Adrenal gland (tissue), 5 donors: ENCODE measurements at regions not wholly inside any gene's neighbourhood (a gene's known extent, or its start where the extent isn't known, plus 50 kb on each side); places are given as distances from the start of the nearest gene placed in this dataset.

Source experiments
- POLR2A ChIP-seq, 2 donors: fragments of 450-650 bp; IDR thresholded peaks; one replicate each; pipeline ENCODE4 v1.6.1; 2017; ENCODE audit warnings: antibody characterized with exemption in 2 of 2, mild to moderate bottlenecking in 2 of 2, moderate library complexity in 1 of 2
- TF ChIP-seq, protein P1 (sequence below), 6 experiments: fragments of 450-650 bp in 4 of 6; fragments of 200-600 bp in 2 of 6; sonication (generic) in 1 of 6; IDR thresholded peaks; 1 replicate in 5 of 6; 2 replicates in 1 of 6; pipeline versions ENCODE4 v1.5.1 to v1.8.0; 2016 to 2021; ENCODE audit warnings: antibody characterized with exemption in 6 of 6, mild to moderate bottlenecking in 2 of 6, moderate library complexity in 1 of 6
- donor health status: DM: no; HTN: no; CAD: no.

DNA sequence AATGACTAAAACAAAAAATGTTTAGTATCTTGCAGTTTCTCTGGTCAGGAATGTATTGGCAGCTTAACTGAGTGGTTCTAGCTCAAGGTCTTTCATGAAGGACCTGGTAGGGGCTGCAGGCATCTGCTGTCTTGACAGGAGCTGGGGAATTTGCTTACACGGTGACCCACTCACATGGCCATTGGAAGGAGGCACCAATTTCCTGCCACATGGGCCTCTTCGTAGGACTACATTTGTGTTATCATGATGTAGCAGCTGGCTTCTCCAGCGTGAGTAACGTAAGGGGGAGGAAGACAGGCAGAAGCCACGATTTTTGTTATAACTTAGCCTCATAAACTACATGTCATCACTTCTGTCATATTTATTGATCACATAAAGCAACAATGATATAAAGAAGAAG lies 376.3 kb downstream of the AMY1C start:
- TF ChIP-seq, protein P1, sequence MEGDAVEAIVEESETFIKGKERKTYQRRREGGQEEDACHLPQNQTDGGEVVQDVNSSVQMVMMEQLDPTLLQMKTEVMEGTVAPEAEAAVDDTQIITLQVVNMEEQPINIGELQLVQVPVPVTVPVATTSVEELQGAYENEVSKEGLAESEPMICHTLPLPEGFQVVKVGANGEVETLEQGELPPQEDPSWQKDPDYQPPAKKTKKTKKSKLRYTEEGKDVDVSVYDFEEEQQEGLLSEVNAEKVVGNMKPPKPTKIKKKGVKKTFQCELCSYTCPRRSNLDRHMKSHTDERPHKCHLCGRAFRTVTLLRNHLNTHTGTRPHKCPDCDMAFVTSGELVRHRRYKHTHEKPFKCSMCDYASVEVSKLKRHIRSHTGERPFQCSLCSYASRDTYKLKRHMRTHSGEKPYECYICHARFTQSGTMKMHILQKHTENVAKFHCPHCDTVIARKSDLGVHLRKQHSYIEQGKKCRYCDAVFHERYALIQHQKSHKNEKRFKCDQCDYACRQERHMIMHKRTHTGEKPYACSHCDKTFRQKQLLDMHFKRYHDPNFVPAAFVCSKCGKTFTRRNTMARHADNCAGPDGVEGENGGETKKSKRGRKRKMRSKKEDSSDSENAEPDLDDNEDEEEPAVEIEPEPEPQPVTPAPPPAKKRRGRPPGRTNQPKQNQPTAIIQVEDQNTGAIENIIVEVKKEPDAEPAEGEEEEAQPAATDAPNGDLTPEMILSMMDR (IDR thresholded peaks at IDR 0.05): no peak
- TF ChIP-seq POLR2A (IDR thresholded peaks at IDR 0.05): no peak
